Neural cell (in vitro differentiated cells): ENCODE measurements at regions not wholly inside any gene's neighbourhood (a gene's known extent, or its start where the extent isn't known, plus 50 kb on each side); places are given as distances from the start of the nearest gene placed in this dataset.

Experiments used
- H2AFZ ChIP-seq: fragments of 200-600, 300-800 bp; sonication (generic), shearing (Covaris generic); 2 replicates; pipeline ENCODE4 v1.6.0; 2014; ENCODE audit warnings: low read depth, mild to moderate bottlenecking, antibody characterized with exemption, low read length, moderate library complexity
- H3F3A ChIP-seq: fragments of 200-600 bp; shearing (Covaris generic); 2 replicates; pipeline ENCODE4 v1.6.1; 2016; ENCODE audit warnings: mild to moderate bottlenecking, moderate library complexity, mixed read lengths, antibody characterized with exemption, low read length; ENCODE audit not compliant: insufficient read depth, poor library complexity, severe bottlenecking
- H3K27ac ChIP-seq: fragments of 200-600, 300-800 bp; sonication (generic), shearing (Covaris generic); 2 replicates; pipeline ENCODE4 v1.5.1; 2014; ENCODE audit warnings: mild to moderate bottlenecking, low read length, moderate library complexity
- H3K27me3 ChIP-seq: fragments of 300-800, 200-600 bp; sonication (generic), shearing (Covaris generic); 2 replicates; pipeline ENCODE4 v1.6.0; 2014; ENCODE audit warnings: mild to moderate bottlenecking, low read depth, low read length, moderate library complexity; ENCODE audit not compliant: insufficient read depth
- H3K36me3 ChIP-seq: fragments of 300-800, 200-600 bp; sonication (generic), shearing (Covaris generic); 2 replicates; pipeline ENCODE4 v1.5.1; 2014; ENCODE audit warnings: mild to moderate bottlenecking, antibody characterized with exemption, low read length, moderate library complexity; ENCODE audit not compliant: insufficient read depth
- H3K4me2 ChIP-seq: fragments of 300-800, 200-600 bp; sonication (generic), shearing (Covaris generic); 2 replicates; pipeline ENCODE4 v1.6.0; 2014; ENCODE audit warnings: mild to moderate bottlenecking, low read length
- H3K4me3 ChIP-seq: fragments of 300-800, 200-600 bp; sonication (generic), shearing (Covaris generic); 2 replicates; pipeline ENCODE4 v1.5.1; 2014; ENCODE audit warnings: mild to moderate bottlenecking, low read length, moderate library complexity
- H3K79me2 ChIP-seq: fragments of 200-600 bp; shearing (Covaris generic); replicated peaks from 2 replicates; pipeline ENCODE4 v1.6.0; 2014; ENCODE audit warnings: mild to moderate bottlenecking, low read length, moderate library complexity; ENCODE audit not compliant: insufficient read depth
- H3K9ac ChIP-seq: fragments of 300-800, 200-600 bp; sonication (generic), shearing (Covaris generic); 2 replicates; pipeline ENCODE4 v1.6.1; 2016; ENCODE audit warnings: mild to moderate bottlenecking, low read length, mixed read lengths
- H3K9me2 ChIP-seq: fragments of 200-600 bp; shearing (Covaris generic); 2 replicates; pipeline ENCODE4 v1.6.1; 2016; ENCODE audit warnings: mild to moderate bottlenecking, low read length, mixed read lengths; ENCODE audit not compliant: insufficient read depth
- H3K9me3 ChIP-seq: fragments of 200-600, 300-800 bp; sonication (generic), shearing (Covaris generic); 2 replicates; pipeline ENCODE4 v1.6.1; 2016; ENCODE audit warnings: mild to moderate bottlenecking, mixed run types, low read length, moderate library complexity, mixed read lengths
- H4K20me1 ChIP-seq: fragments of 200-600 bp; shearing (Covaris generic); 2 replicates; pipeline ENCODE4 v1.6.1; 2016; ENCODE audit warnings: mild to moderate bottlenecking, mixed run types; ENCODE audit not compliant: insufficient read depth
- CTCF ChIP-seq: fragments of 450-650 bp; IDR thresholded peaks from 2 replicates; pipeline ENCODE4 v1.5.1; 2014; ENCODE audit warnings: antibody characterized with exemption, mild to moderate bottlenecking, moderate library complexity; ENCODE audit not compliant: poor library complexity, severe bottlenecking
- EP300 ChIP-seq: fragments of 450-650 bp; conservative IDR thresholded peaks from 2 replicates; pipeline ENCODE4 v1.6.1; 2014; ENCODE audit warnings: antibody characterized with exemption, mild to moderate bottlenecking, moderate library complexity; ENCODE audit not compliant: poor library complexity, severe bottlenecking
- EZH2 ChIP-seq: fragments of 200-600, 300-800 bp; shearing (Covaris generic), sonication (generic); IDR thresholded peaks from 2 replicates; pipeline ENCODE4 v1.6.1; 2014; ENCODE audit warnings: antibody characterized with exemption, low read length, borderline replicate concordance, mild to moderate bottlenecking; ENCODE audit not compliant: insufficient read depth, poor library complexity, severe bottlenecking
- MXI1 ChIP-seq: fragments of 450-650 bp; conservative IDR thresholded peaks from 2 replicates; pipeline ENCODE4 v1.6.1; 2014; ENCODE audit warnings: antibody characterized with exemption, mild to moderate bottlenecking; ENCODE audit not compliant: poor library complexity, severe bottlenecking
- POLR2AphosphoS5 ChIP-seq: IDR thresholded peaks from 2 replicates; pipeline ENCODE4 v1.6.1; 2012
- RAD21 ChIP-seq: fragments of 450-650 bp; conservative IDR thresholded peaks from 2 replicates; pipeline ENCODE4 v1.6.1; 2014; ENCODE audit warnings: antibody characterized with exemption, mild to moderate bottlenecking, moderate library complexity
- REST ChIP-seq: IDR thresholded peaks from 2 replicates; pipeline ENCODE4 v1.6.1; 2012; ENCODE audit warnings: borderline replicate concordance
- SMC3 ChIP-seq: fragments of 450-650 bp; conservative IDR thresholded peaks from 2 replicates; pipeline ENCODE4 v1.6.1; 2014; ENCODE audit warnings: antibody characterized with exemption, mild to moderate bottlenecking, moderate library complexity; ENCODE audit not compliant: poor library complexity
- TAF1 ChIP-seq: IDR thresholded peaks from 2 replicates; pipeline ENCODE4 v1.6.1; 2012; ENCODE audit warnings: low read depth

- Histone ChIP-seq H3K4me3 (no peak overlapping the region), H3K79me2 (no peaks in the 10 kb centered on the region), H3K27me3 (no peaks in the 10 kb centered on the region), H3K9ac (no peak overlapping the region), H4K20me1 (no peaks in the 10 kb centered on the region), H3K9me2 (no peaks in the 10 kb centered on the region), H2AFZ (no peak overlapping the region), H3F3A (no peaks in the 10 kb centered on the region), H3K27ac (no peak overlapping the region), H3K4me2 (no peak overlapping the region), H3K36me3 (no peaks in the 10 kb centered on the region), H3K9me3 (no peaks in the 10 kb centered on the region)
- TF ChIP-seq MXI1, result no peak
These were observed 1337.1 kb downstream of the ROBO1 start for GRCh38 chr3:78430741-78431140.

GRCh38 chr3:78434801-78435200 is 1333.0 kb downstream of the ROBO1 start:
- no peak overlapping the region for H3K9ac ChIP-seq
- TF ChIP-seq TAF1 (no peak), CTCF (peak; percentile 12), POLR2AphosphoS5 (no peak), MXI1 (no peak), EZH2 (no peak), RAD21 (no peak)
- H3K4me2 ChIP-seq, result no peak overlapping the region

GRCh38 chr3:78455166-78455565 is 1312.6 kb downstream of the ROBO1 start:
- H3K27me3 ChIP-seq, result no peaks in the 10 kb centered on the region
- H3K9me3 ChIP-seq, result no peaks in the 10 kb centered on the region
- no peaks in the 10 kb centered on the region for H3K79me2 ChIP-seq
- H2AFZ ChIP-seq, result no peak overlapping the region
- H3K27ac ChIP-seq, result no peak overlapping the region
- H3K36me3 ChIP-seq, result no peaks in the 10 kb centered on the region
- no peak overlapping the region for H3K9ac ChIP-seq
- no peaks in the 10 kb centered on the region for H4K20me1 ChIP-seq
- H3K9me2 ChIP-seq, result no peaks in the 10 kb centered on the region
- H3K4me3 ChIP-seq, result no peak overlapping the region
- H3K4me2 ChIP-seq, result no peak overlapping the region
- no peak for TF ChIP-seq EZH2
- no peak for TF ChIP-seq SMC3
- no peak for TF ChIP-seq EP300
- no peak for TF ChIP-seq RAD21
- TF ChIP-seq MXI1, result no peak
- TF ChIP-seq TAF1, result no peak
- TF ChIP-seq REST, result no peak
- no peak for TF ChIP-seq CTCF
- no peak for TF ChIP-seq POLR2AphosphoS5
- H3F3A ChIP-seq, result no peaks in the 10 kb centered on the region

More at GRCh38 chr3:78434801-78435200, 1333.0 kb downstream of the ROBO1 start:
- Histone ChIP-seq H2AFZ (no peak overlapping the region), H3K4me3 (no peak overlapping the region), H3K9me3 (no peaks in the 10 kb centered on the region), H3K27me3 (no peaks in the 10 kb centered on the region), H3K9me2 (no peaks in the 10 kb centered on the region), H3K79me2 (no peaks in the 10 kb centered on the region), H3K27ac (no peak overlapping the region), H3F3A (no peaks in the 10 kb centered on the region), H3K36me3 (no peaks in the 10 kb centered on the region), H4K20me1 (no peaks in the 10 kb centered on the region)
